ENCODE measurements at regions not wholly inside any gene's neighbourhood (a gene's known extent, or its start where the extent isn't known, plus 50 kb on each side); places are given as distances from the start of the nearest gene placed in this dataset.

DNA sequence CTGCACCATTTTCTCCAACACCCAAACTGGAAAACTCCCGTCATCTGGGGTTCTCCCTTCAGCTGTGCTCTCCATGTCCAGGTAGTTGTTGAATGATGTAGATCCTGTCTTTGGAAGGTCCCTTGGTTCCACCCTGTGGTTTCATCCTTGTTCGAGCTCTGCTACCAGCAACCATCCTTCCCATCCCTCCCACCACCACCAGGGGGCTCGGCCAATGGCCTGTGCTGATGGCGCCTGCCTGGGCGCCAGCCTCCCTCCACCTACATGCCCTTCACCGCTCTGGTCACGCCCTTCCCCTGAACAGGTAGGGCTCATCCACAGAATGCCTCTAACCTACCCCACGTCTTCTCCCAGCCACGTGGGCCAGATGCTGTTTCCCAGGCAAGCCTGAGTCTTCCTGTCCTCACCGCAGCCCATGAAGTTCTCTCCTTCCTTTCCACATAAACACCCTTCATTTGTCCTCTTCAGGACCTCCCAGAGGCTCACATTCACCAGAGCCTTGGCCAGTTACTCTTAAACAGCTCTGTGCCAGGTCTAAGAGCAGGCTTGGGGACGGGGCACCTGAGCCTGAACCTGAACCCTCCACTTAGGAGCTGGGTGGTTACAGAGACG is 75.1 kb upstream of the DUSP22 start:
- TF ChIP-seq CTCF (IDR thresholded peaks at IDR 0.05; ENCODE audit: low read depth, low read length) (peak; percentile 73), EZH2phosphoT487 (IDR thresholded peaks at IDR 0.05; ENCODE audit: low read depth) (no peak)
